ENCODE measurements at regions not wholly inside any gene's neighbourhood (a gene's known extent, or its start where the extent isn't known, plus 50 kb on each side); places are given as distances from the start of the nearest gene placed in this dataset.

- no peak overlapping the region for H3K4me3 ChIP-seq
- intact Hi-C loops (cut with DNase I; ENCODE audit: low total_unique reads), result no loop called here
- H3K9me3 ChIP-seq, result no peaks in the 10 kb centered on the region
- no peaks in the 10 kb centered on the region for H3K36me3 ChIP-seq
- peaks cover 0 to 11% (median 4%) of the 10 kb centered on the region in 4 donors for H3K4me1 ChIP-seq
- H3K27ac ChIP-seq, result no peak overlapping the region
- no peaks in the 10 kb centered on the region for H3K27me3 ChIP-seq
- 46 to 67% (median 59%) methylated on average over 6 to 8 of the region's 8 CpGs for WGBS, 5 donors
- no peak for DNase-seq
- TF ChIP-seq EP300 (IDR thresholded peaks at IDR 0.05), result no peak
- no peak for TF ChIP-seq POLR2AphosphoS5 (IDR thresholded peaks at IDR 0.05)
- no peak for TF ChIP-seq POLR2A (IDR thresholded peaks at IDR 0.05)
- TF ChIP-seq CTCF (IDR thresholded peaks at IDR 0.05), result no peak
Measured at GRCh38 chr2:236687296-236687965, 117.8 kb downstream of the ACKR3 start.

GRCh38 chr2:236688157-236688556, 118.5 kb downstream of the ACKR3 start:
- TF ChIP-seq POLR2A (IDR thresholded peaks at IDR 0.05), result no peak
- no peak for TF ChIP-seq EP300 (IDR thresholded peaks at IDR 0.05)
- no peak for TF ChIP-seq POLR2AphosphoS5 (IDR thresholded peaks at IDR 0.05)
- TF ChIP-seq CTCF (IDR thresholded peaks at IDR 0.05), result no peak
- Histone ChIP-seq H3K27ac (no peak overlapping the region), H3K4me3 (no peak overlapping the region), H3K4me1 (peaks cover 0 to 9% (median 4%) of the 10 kb centered on the region in 4 donors), H3K9me3 (no peaks in the 10 kb centered on the region), H3K36me3 (no peaks in the 10 kb centered on the region), H3K27me3 (no peaks in the 10 kb centered on the region)
- 75 to 89% (median 84%) methylated on average over 3 to 6 of the region's 6 CpGs for WGBS, 5 donors
- intact Hi-C loops (cut with DNase I; ENCODE audit: low total_unique reads), result no loop called here
- no peak for DNase-seq

- H3K9me3 ChIP-seq, result no peaks in the 10 kb centered on the region
- H3K27ac ChIP-seq, result no peak overlapping the region
- H3K27me3 ChIP-seq, result no peaks in the 10 kb centered on the region
- peaks cover 0 to 7% (median 3%) of the 10 kb centered on the region in 4 donors for H3K4me1 ChIP-seq
- H3K36me3 ChIP-seq, result no peaks in the 10 kb centered on the region
- intact Hi-C loops (cut with DNase I; ENCODE audit: low total_unique reads), result no loop called here
- H3K4me3 ChIP-seq, result no peak overlapping the region
- no peak for DNase-seq
- TF ChIP-seq POLR2A (IDR thresholded peaks at IDR 0.05) (no peak), EP300 (IDR thresholded peaks at IDR 0.05) (no peak), POLR2AphosphoS5 (IDR thresholded peaks at IDR 0.05) (no peak), CTCF (IDR thresholded peaks at IDR 0.05) (no peak)
- 68 to 78% (median 75%) methylated on average over 21 to 23 of the region's 23 CpGs for WGBS, 5 donors
Measured at GRCh38 chr2:236688563-236689392, 119.2 kb downstream of the ACKR3 start.

- intact Hi-C loops (cut with DNase I; ENCODE audit: low total_unique reads), result no loop called here
- no peak overlapping the region for H3K4me3 ChIP-seq
- peaks cover 0 to 7% (median 3%) of the 10 kb centered on the region in 4 donors for H3K4me1 ChIP-seq
- 63 to 90% (median 84%) methylated on average over 1 of the region's 1 CpG for WGBS, 5 donors
- H3K36me3 ChIP-seq, result no peaks in the 10 kb centered on the region
- no peak for DNase-seq
- H3K27me3 ChIP-seq, result no peaks in the 10 kb centered on the region
- no peak for TF ChIP-seq EP300 (IDR thresholded peaks at IDR 0.05)
- TF ChIP-seq POLR2AphosphoS5 (IDR thresholded peaks at IDR 0.05), result no peak
- no peak for TF ChIP-seq POLR2A (IDR thresholded peaks at IDR 0.05)
- TF ChIP-seq CTCF (IDR thresholded peaks at IDR 0.05), result no peak
- no peak overlapping the region for H3K27ac ChIP-seq
- no peaks in the 10 kb centered on the region for H3K9me3 ChIP-seq
Measured at GRCh38 chr2:236689393-236689700, 119.7 kb downstream of the ACKR3 start.
